ENCODE measurements at regions not wholly inside any gene's neighbourhood (a gene's known extent, or its start where the extent isn't known, plus 50 kb on each side); places are given as distances from the start of the nearest gene placed in this dataset.

DNA sequence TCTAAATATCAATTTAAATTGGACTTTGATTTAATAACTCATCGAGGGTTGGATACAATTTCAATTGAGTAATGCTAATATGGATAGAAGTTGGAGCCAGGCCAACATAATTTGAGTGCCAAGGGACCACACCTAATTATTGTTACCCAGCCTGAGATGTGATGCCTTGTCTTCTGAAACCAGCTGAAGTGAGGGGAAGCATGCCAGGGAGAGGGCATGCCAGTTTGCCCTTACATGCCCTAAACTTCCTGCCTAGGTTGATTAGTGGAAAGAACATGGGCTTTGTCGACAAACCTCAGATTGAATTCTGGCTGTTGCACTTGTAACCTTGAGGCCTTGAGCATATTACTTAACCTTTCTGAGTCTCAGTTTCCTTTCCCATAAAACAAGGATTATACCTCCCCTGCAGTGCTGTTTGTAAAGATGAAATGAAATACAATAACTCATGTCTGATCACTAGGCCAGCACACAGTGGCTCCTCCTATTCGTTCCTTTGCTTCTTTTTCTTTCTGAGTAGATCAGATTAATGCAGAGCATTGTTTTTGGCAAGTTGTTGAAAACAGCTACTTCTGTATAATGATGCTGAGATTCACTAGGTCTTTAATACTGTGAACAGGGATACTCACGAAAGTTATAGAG lies 412.8 kb downstream of the TLE4 start:
- Histone ChIP-seq H4K5ac (ENCODE audit: insufficient read length, low read depth, low read length) (no peak overlapping the region), H4K20me1 (ENCODE audit: control insufficient read depth, insufficient read depth, insufficient read length) (no peaks in the 10 kb centered on the region), H3K18ac (ENCODE audit: insufficient read length, low read depth, low read length) (no peak overlapping the region), H3K9ac (ENCODE audit: extremely low read depth, insufficient read length, low read length) (no peak overlapping the region), H2BK20ac (ENCODE audit: low read depth, low read length, poor library complexity, severe bottlenecking) (no peak overlapping the region), H2AFZ (ENCODE audit: low read length) (no peak overlapping the region), H3K79me2 (ENCODE audit: insufficient read depth, low read length) (no peaks in the 10 kb centered on the region), H3K27me3 (ENCODE audit: insufficient read depth, low read length) (no peaks in the 10 kb centered on the region; the same call in 1 of the 2 replicates), H3K9me3 (ENCODE audit: control insufficient read depth, low read depth, low read length) (no peaks in the 10 kb centered on the region), H3K14ac (ENCODE audit: insufficient read depth, low read length) (no peak overlapping the region), H3K4ac (ENCODE audit: low read depth, low read length) (no peak overlapping the region), H2BK120ac (ENCODE audit: low read depth, low read length, poor library complexity, severe bottlenecking) (no peak overlapping the region), H3K23me2 (ENCODE audit: insufficient read length, low read depth, low read length, poor library complexity, severe bottlenecking) (no peaks in the 10 kb centered on the region), H3K79me1 (ENCODE audit: insufficient read depth, low read depth, low read length, poor library complexity, severe bottlenecking) (no peaks in the 10 kb centered on the region), H2AK5ac (ENCODE audit: insufficient read length, low read length) (no peak overlapping the region), H3K27ac (ENCODE audit: insufficient read length, low read depth, low read length) (no peak overlapping the region), H4K8ac (replicated peaks; ENCODE audit: insufficient read length, low read depth, low read length) (no peak overlapping the region), H3K4me2 (ENCODE audit: insufficient read depth, insufficient read length, low read length) (no peak overlapping the region), H2BK15ac (ENCODE audit: low read depth, low read length) (no peak overlapping the region), H3T11ph (ENCODE audit: low read length) (no peak overlapping the region), H3K56ac (ENCODE audit: insufficient read length, low read depth, low read length) (no peak overlapping the region), H4K91ac (ENCODE audit: insufficient read length, low read depth, low read length) (no peak overlapping the region), H2BK5ac (ENCODE audit: insufficient read length, low read length) (no peak overlapping the region), H3K4me1 (ENCODE audit: insufficient read depth, low read length) (no peaks in the 10 kb centered on the region), H2BK12ac (ENCODE audit: insufficient read length, low read depth, low read length) (no peak overlapping the region), H3K23ac (ENCODE audit: insufficient read length, low read depth, low read length) (no peak overlapping the region)
- no peak overlapping the region for H3K27ac Mint-ChIP-seq
- no peaks in the 10 kb centered on the region; a peak in 2 of 7 replicates for H3K36me3 Mint-ChIP-seq (ENCODE audit: insufficient read depth in 1 of 3, low read depth in 3 of 3)
- WGBS (ENCODE audit: extremely low coverage, insufficient read length, low lambda C conversion rate), result no CpG with 5 or more reads among the region's 4 CpGs
- TF ChIP-seq, protein P1, sequence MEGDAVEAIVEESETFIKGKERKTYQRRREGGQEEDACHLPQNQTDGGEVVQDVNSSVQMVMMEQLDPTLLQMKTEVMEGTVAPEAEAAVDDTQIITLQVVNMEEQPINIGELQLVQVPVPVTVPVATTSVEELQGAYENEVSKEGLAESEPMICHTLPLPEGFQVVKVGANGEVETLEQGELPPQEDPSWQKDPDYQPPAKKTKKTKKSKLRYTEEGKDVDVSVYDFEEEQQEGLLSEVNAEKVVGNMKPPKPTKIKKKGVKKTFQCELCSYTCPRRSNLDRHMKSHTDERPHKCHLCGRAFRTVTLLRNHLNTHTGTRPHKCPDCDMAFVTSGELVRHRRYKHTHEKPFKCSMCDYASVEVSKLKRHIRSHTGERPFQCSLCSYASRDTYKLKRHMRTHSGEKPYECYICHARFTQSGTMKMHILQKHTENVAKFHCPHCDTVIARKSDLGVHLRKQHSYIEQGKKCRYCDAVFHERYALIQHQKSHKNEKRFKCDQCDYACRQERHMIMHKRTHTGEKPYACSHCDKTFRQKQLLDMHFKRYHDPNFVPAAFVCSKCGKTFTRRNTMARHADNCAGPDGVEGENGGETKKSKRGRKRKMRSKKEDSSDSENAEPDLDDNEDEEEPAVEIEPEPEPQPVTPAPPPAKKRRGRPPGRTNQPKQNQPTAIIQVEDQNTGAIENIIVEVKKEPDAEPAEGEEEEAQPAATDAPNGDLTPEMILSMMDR (conservative IDR thresholded peaks at IDR 0.05), result no peak
- H3K27me3 Mint-ChIP-seq (ENCODE audit: low read depth), result no peaks in the 10 kb centered on the region
- no peak for DNase-seq
- peaks cover 9% of the 10 kb centered on the region in 2 experiments for H3K4me1 Mint-ChIP-seq
- H3K4me3 Mint-ChIP-seq, result no peak overlapping the region
- no peaks in the 10 kb centered on the region for H3K9me3 Mint-ChIP-seq

Measured in H9 (cell line).